Stimulated activated CD8-positive, alpha-beta memory T cell treated with anti-CD3 and anti-CD28 coated beads, Interleukin-4, amount 100 ng/mL, for 48 hours (primary cell): ENCODE measurements at regions not wholly inside any gene's neighbourhood (a gene's known extent, or its start where the extent isn't known, plus 50 kb on each side); places are given as distances from the start of the nearest gene placed in this dataset.
A peak's percentile ranks its signal among the peaks of the same experiment; 100 is the strongest.

Experiments used
- DNase-seq: peaks from one replicate; pipeline ENCODE4 v3.0.0-alpha.2; 2020

- no peak for DNase-seq
Observed at GRCh38 chr7:106957766-106958165, 86.7 kb upstream of the PRKAR2B start.

- peak; percentile 29 for DNase-seq
Observed at GRCh38 chr7:106959753-106960152, 84.8 kb upstream of the PRKAR2B start.

GRCh38 chr7:106962751-106963150, 81.8 kb upstream of the PRKAR2B start:
- no peak for DNase-seq

- no peak for DNase-seq
Observed at GRCh38 chr7:106964466-106964865, 80.0 kb upstream of the PRKAR2B start.

DNA sequence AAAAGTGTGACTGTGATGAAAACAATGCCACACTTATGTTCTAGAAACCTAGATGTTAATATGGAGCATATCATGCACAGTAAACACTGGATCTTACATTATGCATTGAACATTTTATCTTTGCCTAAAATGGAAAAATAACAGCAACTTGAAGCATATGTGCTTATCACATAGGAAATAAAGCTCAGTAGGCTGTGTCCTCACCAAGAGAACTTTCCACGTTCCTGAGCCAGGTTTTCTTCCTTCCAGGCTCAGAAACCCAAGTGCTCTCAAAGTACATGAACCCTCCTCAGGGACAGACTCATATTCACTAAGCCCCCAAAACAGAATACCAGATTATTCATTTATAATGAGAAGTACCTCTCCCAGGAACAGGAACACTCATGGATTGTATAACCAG, 79.4 kb upstream of the PRKAR2B start:
- no peak for DNase-seq

DNA sequence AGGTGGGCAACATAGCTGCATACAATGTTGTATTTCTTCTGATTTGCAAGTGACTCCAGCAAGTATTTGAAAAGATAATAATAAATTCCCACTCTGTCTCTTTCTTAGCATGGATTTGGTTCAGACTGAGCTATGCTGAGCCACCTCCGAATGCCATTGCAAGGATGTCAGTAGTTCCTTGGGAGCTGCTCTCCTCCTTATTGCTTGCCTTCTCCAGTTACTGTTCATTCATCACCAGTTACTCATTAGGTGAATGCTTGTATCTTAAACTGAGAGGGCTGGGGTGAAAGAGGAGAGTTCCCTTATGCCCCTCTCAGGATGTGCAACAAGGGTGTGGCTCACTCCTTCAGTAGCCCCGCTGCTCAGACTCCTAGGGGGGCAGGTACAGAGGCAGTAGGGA, 78.4 kb upstream of the PRKAR2B start:
- no peak for DNase-seq

GRCh38 chr7:106968160-106968559, 76.3 kb upstream of the PRKAR2B start:
- no peak for DNase-seq

- no peak for DNase-seq
Observed at GRCh38 chr7:106978425-106979420, 65.8 kb upstream of the PRKAR2B start.

- no peak for DNase-seq
Observed at GRCh38 chr7:106979551-106980357, 64.8 kb upstream of the PRKAR2B start.

GRCh38 chr7:106980358-106980685, 64.2 kb upstream of the PRKAR2B start:
- DNase-seq, result no peak

DNA sequence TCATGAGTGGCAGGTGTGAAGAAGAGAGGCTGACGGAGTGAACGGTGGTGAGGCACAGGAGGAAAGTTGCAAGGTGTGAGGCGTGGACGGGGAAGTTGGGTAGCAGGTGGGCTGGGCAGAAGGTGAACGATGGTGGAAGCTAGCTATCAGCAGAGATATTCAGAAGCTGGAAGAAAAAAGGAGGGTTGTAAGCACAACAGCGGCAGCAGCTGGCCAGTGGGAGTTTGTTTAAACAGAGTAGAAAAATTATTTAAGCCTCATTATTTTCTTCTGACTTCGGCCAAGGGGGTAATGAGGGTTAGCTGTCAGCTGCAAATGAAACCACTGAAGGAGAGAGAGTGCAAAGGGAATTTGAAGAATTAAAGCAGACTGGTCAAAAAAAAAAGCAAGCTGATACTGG, 62.1 kb upstream of the PRKAR2B start:
- DNase-seq, result no peak

GRCh38 chr7:106984034-106984433, 60.5 kb upstream of the PRKAR2B start:
- no peak for DNase-seq

GRCh38 chr7:106986450-106986977, 58.0 kb upstream of the PRKAR2B start:
- DNase-seq, result no peak

DNA sequence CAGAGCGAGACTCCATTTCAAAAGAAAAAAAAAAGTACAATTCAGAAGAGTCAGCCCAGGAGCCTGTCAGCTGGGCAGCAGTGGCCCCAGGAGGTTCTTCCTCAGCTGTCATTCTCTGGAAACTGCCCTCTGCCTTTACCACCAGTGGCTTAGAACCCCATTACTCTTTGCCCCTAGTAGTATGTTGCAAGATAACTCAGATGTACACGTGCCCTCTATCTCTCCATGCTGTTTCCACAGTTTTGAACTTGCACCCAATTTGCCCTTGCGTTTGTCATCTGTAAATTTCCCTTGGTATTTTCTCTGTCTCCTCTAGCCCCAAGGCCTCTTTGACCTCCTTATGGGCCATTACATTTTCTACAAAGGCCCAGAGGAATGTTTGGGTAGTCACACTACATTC, 56.7 kb upstream of the PRKAR2B start:
- no peak for DNase-seq

DNA sequence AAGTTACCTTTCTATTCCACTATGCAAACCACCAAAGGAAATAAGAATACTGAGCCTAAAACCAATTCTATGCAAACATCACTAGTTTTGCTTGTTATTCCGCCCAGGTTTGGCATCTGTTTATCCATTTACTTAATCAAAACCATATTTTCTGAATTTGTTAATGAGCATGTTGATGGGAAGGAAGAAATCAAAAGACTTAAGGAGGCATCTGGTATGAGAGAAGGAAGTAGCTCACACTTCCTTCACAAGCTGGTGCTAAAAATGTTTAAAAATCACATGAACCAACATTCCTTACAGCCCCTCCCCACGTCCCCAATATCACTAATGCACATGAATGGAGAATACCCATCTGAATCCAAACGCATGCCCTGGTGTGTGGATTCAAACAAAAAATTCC, 52.0 kb upstream of the PRKAR2B start:
- no peak for DNase-seq
